Osteoblast (primary cell): ENCODE measurements at regions not wholly inside any gene's neighbourhood (a gene's known extent, or its start where the extent isn't known, plus 50 kb on each side); places are given as distances from the start of the nearest gene placed in this dataset.

ENCODE experiments used
- DNase-seq: peaks from one replicate; pipeline ENCODE4 v3.0.0; 2011; ENCODE audit warnings: low spot score, mixed read lengths; ENCODE audit not compliant: insufficient read length; ENCODE audit errors: missing footprints
- H2AFZ ChIP-seq: 2 replicates; pipeline ENCODE4 v1.6.0; 2011; ENCODE audit warnings: mild to moderate bottlenecking, low read length
- H3K27ac ChIP-seq: 2 replicates; pipeline ENCODE4 v1.5.1; 2011; ENCODE audit warnings: mild to moderate bottlenecking, low read depth, low read length, moderate library complexity
- H3K27me3 ChIP-seq: 2 replicates; pipeline ENCODE4 v1.6.0; 2012; ENCODE audit warnings: mild to moderate bottlenecking, control low read depth, inconsistent platforms, low read length, moderate library complexity; ENCODE audit not compliant: insufficient read depth
- H3K36me3 ChIP-seq: 2 replicates; pipeline ENCODE4 v1.5.1; 2011; ENCODE audit warnings: mild to moderate bottlenecking, low read length, control low read depth, moderate library complexity; ENCODE audit not compliant: insufficient read depth
- H3K4me1 ChIP-seq: 2 replicates; pipeline ENCODE4 v1.5.1; 2011; ENCODE audit warnings: mild to moderate bottlenecking, low read length, control low read depth, moderate library complexity; ENCODE audit not compliant: insufficient read depth
- H3K4me2 ChIP-seq: 2 replicates; pipeline ENCODE4 v1.6.0; 2011; ENCODE audit warnings: mild to moderate bottlenecking, low read length; ENCODE audit not compliant: insufficient read depth
- H3K4me3 ChIP-seq: fragments of 200-600 bp; sonication (generic); 3 replicates; pipeline ENCODE4 v1.5.1; 2012; ENCODE audit warnings: mild to moderate bottlenecking, low read length, inconsistent platforms; ENCODE audit not compliant: insufficient read depth
- H3K79me2 ChIP-seq: 2 replicates; pipeline ENCODE4 v1.6.0; 2012; ENCODE audit warnings: mild to moderate bottlenecking, low read length, control low read depth, inconsistent platforms; ENCODE audit not compliant: insufficient read depth
- H3K9me3 ChIP-seq: 2 replicates; pipeline ENCODE4 v1.5.1; 2011; ENCODE audit warnings: low read depth, low read length, control low read depth
- H4K20me1 ChIP-seq: 2 replicates; pipeline ENCODE4 v1.6.0; 2012; ENCODE audit warnings: mild to moderate bottlenecking, low read length, control low read depth; ENCODE audit not compliant: insufficient read depth
- TF ChIP-seq, protein P1 (sequence below): IDR thresholded peaks from 2 replicates; pipeline ENCODE4 v1.5.1; 2011; ENCODE audit warnings: mild to moderate bottlenecking, low read depth, low read length, moderate library complexity; ENCODE audit errors: extremely low read depth

DNA sequence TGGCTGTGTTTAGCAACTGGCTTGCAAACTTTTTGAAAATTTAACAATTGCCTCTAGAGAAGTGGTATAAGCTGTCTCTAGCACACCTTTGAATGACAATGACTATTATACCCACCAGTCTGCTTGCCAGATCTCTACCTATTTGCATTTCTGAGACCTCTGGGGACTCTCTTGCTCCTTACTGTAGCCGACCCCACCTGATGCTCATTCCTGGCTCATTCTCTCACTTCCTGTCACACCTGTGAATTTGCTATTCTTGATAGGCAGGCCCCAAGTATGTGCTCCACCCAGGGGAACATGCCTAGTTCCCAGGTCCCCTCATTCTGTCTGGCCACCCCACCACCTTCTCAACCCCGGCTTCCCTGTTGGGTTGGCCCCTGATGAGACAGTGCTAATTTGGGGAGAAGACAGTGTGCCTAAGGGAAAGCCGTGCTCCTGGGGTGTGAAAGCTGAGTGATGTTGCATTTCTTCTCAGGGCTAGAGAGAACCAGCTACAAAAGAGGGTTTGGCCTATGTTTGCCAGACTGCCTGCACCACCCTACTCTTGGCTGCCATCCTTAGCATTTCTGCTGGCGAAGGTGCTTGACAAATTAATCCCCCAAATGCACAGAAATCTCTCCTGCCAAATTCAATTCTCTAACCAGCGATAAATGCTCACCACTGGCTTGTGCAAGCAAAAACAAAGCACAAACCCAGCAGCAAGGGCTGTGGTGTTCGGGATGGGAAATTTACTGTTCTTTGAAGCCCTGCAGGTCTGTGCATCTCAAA, 138.2 kb downstream of the RPS24 start:
- Histone ChIP-seq H3K79me2 (no peaks in the 10 kb centered on the region), H3K9me3 (no peaks in the 10 kb centered on the region), H3K4me3 (no peak overlapping the region), H3K4me1 (peaks cover 15% of the 10 kb centered on the region), H3K4me2 (no peak overlapping the region), H3K27me3 (no peaks in the 10 kb centered on the region), H4K20me1 (no peaks in the 10 kb centered on the region), H2AFZ (no peak overlapping the region), H3K36me3 (no peaks in the 10 kb centered on the region), H3K27ac (no peak overlapping the region)
- no peak for DNase-seq
- TF ChIP-seq, protein P1, sequence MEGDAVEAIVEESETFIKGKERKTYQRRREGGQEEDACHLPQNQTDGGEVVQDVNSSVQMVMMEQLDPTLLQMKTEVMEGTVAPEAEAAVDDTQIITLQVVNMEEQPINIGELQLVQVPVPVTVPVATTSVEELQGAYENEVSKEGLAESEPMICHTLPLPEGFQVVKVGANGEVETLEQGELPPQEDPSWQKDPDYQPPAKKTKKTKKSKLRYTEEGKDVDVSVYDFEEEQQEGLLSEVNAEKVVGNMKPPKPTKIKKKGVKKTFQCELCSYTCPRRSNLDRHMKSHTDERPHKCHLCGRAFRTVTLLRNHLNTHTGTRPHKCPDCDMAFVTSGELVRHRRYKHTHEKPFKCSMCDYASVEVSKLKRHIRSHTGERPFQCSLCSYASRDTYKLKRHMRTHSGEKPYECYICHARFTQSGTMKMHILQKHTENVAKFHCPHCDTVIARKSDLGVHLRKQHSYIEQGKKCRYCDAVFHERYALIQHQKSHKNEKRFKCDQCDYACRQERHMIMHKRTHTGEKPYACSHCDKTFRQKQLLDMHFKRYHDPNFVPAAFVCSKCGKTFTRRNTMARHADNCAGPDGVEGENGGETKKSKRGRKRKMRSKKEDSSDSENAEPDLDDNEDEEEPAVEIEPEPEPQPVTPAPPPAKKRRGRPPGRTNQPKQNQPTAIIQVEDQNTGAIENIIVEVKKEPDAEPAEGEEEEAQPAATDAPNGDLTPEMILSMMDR = no peak

DNA sequence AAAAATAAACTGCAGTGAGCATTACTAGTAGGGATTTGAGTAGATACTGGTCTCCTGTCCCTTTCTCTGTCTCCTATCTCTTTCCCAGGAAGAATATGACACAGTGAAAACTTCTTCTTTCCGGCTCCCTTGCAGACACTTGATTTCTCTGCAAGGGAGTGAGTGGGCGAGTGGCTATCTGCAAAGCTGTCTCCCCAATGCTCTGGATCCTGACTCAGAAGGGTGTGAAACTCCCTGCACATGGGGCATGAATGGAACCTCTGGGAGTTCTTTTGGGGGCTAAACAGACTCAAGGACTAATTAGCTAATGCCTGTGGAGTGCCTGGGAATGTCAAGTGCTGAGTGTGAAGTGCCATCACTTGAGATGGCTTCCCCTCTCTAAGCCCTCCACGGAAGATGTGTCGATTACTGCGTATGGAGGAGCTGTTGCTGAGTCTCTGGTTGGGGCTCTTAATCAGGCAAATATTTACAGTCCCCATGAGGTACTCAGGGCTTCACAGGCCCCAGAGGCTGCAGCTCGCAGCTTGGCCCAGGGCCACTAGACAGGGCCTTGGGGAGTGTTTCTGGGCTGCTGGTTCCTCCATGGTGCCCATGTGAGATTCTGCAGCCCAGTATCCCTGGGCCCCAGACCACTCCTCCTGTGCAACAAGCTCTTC, 139.8 kb downstream of the RPS24 start:
- Histone ChIP-seq H3K27ac (no peak overlapping the region), H4K20me1 (no peaks in the 10 kb centered on the region), H3K4me3 (no peak overlapping the region), H3K36me3 (no peaks in the 10 kb centered on the region), H3K4me1 (peaks cover 15% of the 10 kb centered on the region), H2AFZ (no peak overlapping the region), H3K27me3 (peaks cover 5% of the 10 kb centered on the region), H3K4me2 (no peak overlapping the region), H3K79me2 (no peaks in the 10 kb centered on the region), H3K9me3 (no peaks in the 10 kb centered on the region)
- DNase-seq = peak; percentile 87
- TF ChIP-seq, protein P1 = no peak

DNA sequence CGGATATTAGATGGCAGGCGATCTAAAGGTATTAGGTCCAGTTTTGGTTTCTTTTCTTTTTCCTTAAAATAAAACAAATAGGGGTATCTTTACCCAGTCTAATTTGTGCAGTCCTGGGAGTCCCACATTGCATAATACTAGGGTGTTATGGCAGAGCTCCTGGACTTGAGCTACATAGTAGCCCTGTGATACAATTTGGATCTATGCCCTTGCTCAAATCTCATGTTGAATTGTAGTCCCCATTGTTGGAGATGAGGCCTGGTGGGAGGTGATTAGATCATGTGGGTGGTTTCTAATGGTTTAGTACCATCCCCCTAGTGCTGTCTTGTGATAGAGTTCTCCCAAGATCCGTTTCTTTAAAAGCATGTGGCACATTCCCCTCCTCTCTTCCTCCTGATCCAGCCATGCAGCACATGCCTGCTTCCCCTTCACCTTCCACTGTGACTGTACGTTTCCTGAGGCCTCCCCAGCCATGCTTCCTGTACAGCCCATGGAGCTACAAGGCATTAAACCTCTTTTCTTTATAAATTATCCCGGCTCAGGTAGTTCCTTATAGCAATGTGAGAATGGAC, 141.9 kb downstream of the RPS24 start:
- no peak for DNase-seq
- Histone ChIP-seq H3K9me3 (no peaks in the 10 kb centered on the region), H3K36me3 (no peaks in the 10 kb centered on the region), H3K4me2 (no peak overlapping the region), H4K20me1 (no peaks in the 10 kb centered on the region), H3K27ac (no peak overlapping the region), H3K4me1 (peaks cover 4% of the 10 kb centered on the region), H3K4me3 (no peak overlapping the region), H3K27me3 (peaks cover 9% of the 10 kb centered on the region), H3K79me2 (no peaks in the 10 kb centered on the region), H2AFZ (no peak overlapping the region)
- TF ChIP-seq, protein P1 = no peak
